ENCODE measurements at regions not wholly inside any gene's neighbourhood (a gene's known extent, or its start where the extent isn't known, plus 50 kb on each side); places are given as distances from the start of the nearest gene placed in this dataset.

DNA sequence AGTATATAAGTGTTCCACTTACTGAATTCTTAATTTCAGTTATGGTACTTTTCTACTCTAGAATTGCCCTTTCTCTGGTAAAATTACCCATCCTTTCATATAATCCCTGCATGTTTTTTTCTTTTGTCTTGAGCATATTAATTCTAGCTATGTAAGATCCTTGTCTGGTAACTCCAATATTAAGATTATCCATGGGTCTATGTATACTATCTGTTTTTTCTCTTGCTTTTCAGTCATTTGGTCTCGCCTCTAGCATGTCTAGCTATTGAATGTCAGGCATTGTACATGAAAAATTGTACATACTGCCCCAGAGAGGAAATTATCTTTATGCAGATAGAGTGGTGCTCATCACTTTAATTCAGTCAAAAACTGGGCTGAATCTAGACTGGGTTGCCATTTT is 50.4 kb upstream of the CALM3 start (continued):
- TF ChIP-seq REST (IDR thresholded peaks at IDR 0.05; ENCODE audit: low read depth, low read length) (no peak), YY1 (IDR thresholded peaks at IDR 0.05; ENCODE audit: low read depth) (no peak), CTCF (IDR thresholded peaks at IDR 0.05) (no peak), GABPA (IDR thresholded peaks at IDR 0.05; ENCODE audit: low read depth) (no peak), FOSL2 (IDR thresholded peaks at IDR 0.05; ENCODE audit: borderline replicate concordance, low read depth) (no peak), TEAD4 (IDR thresholded peaks at IDR 0.05; ENCODE audit: borderline replicate concordance, insufficient read depth) (no peak)

GRCh38 chr19:46551164-46551563 is 50.0 kb upstream of the CALM3 start:
- Histone ChIP-seq H3K9me3 (peaks cover 17% of the 10 kb centered on the region), H3K9me2 (no peaks in the 10 kb centered on the region), H3K79me2 (ENCODE audit: insufficient read depth) (no peaks in the 10 kb centered on the region), H2AFZ (ENCODE audit: low read depth) (no peak overlapping the region), H3K27me3 (ENCODE audit: insufficient read depth) (no peaks in the 10 kb centered on the region), H3K4me3 (ENCODE audit: low read depth in 2 of 2, low read length in 1 of 2) (no peak overlapping the region), H3F3A (replicated peaks; ENCODE audit: insufficient read depth) (no peaks in the 10 kb centered on the region), H3K9ac (no peak overlapping the region), H3K4me2 (no peak overlapping the region), H3K36me3 (replicated peaks in 1 of 2; ENCODE audit: control insufficient read depth in 1 of 2, insufficient read depth in 2 of 2, low read length in 1 of 2) (no peaks in the 10 kb centered on the region), H3K27ac (ENCODE audit: low read depth in 2 of 2, low read length in 1 of 2) (no peak overlapping the region), H4K20me1 (ENCODE audit: insufficient read depth) (no peaks in the 10 kb centered on the region), H3K4me1 (ENCODE audit: control insufficient read depth in 1 of 2, insufficient read depth in 2 of 2, low read depth in 1 of 2, low read length in 1 of 2) (no peaks in the 10 kb centered on the region; a peak in 1 of 4 replicates)
- DNase-seq: no peak
- TF ChIP-seq, protein P1, sequence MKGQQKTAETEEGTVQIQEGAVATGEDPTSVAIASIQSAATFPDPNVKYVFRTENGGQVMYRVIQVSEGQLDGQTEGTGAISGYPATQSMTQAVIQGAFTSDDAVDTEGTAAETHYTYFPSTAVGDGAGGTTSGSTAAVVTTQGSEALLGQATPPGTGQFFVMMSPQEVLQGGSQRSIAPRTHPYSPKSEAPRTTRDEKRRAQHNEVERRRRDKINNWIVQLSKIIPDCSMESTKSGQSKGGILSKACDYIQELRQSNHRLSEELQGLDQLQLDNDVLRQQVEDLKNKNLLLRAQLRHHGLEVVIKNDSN (IDR thresholded peaks at IDR 0.05; ENCODE audit: borderline replicate concordance, low read depth): no peak
- no peak for TF ChIP-seq SMC3 (IDR thresholded peaks at IDR 0.05; ENCODE audit: low read depth, low read length)
- TF ChIP-seq JUND (IDR thresholded peaks at IDR 0.05): no peak
- no peak for TF ChIP-seq MEF2A (IDR thresholded peaks at IDR 0.05; ENCODE audit: borderline replicate concordance, low read depth)
- TF ChIP-seq NRF1 (IDR thresholded peaks at IDR 0.05; ENCODE audit: low read depth, low read length): no peak
- TF ChIP-seq NFIC (IDR thresholded peaks at IDR 0.05; ENCODE audit: borderline replicate concordance): no peak
- no peak for TF ChIP-seq POLR2AphosphoS5 (IDR thresholded peaks at IDR 0.05; ENCODE audit: low read depth, low read length)
- no peak for TF ChIP-seq ELF1 (IDR thresholded peaks at IDR 0.05)
- TF ChIP-seq GABPA (IDR thresholded peaks at IDR 0.05; ENCODE audit: low read depth): no peak
- TF ChIP-seq TEAD4 (IDR thresholded peaks at IDR 0.05; ENCODE audit: borderline replicate concordance, insufficient read depth): no peak
- no peak for TF ChIP-seq FOXJ3 (CRISPR knock-in tag; IDR thresholded peaks at IDR 0.05)
- no peak for TF ChIP-seq CTCF (IDR thresholded peaks at IDR 0.05)
- TF ChIP-seq FOXM1 (IDR thresholded peaks at IDR 0.05; ENCODE audit: low read depth): no peak
- TF ChIP-seq EP300 (IDR thresholded peaks at IDR 0.05; ENCODE audit: borderline replicate concordance in 1 of 2, low read depth in 1 of 2, low read length in 1 of 2): no peak
- TF ChIP-seq, protein P2, sequence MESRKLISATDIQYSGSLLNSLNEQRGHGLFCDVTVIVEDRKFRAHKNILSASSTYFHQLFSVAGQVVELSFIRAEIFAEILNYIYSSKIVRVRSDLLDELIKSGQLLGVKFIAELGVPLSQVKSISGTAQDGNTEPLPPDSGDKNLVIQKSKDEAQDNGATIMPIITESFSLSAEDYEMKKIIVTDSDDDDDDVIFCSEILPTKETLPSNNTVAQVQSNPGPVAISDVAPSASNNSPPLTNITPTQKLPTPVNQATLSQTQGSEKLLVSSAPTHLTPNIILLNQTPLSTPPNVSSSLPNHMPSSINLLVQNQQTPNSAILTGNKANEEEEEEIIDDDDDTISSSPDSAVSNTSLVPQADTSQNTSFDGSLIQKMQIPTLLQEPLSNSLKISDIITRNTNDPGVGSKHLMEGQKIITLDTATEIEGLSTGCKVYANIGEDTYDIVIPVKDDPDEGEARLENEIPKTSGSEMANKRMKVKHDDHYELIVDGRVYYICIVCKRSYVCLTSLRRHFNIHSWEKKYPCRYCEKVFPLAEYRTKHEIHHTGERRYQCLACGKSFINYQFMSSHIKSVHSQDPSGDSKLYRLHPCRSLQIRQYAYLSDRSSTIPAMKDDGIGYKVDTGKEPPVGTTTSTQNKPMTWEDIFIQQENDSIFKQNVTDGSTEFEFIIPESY (IDR thresholded peaks at IDR 0.05; ENCODE audit: borderline replicate concordance, low read depth): no peak
- no peak for TF ChIP-seq RCOR1 (IDR thresholded peaks at IDR 0.05; ENCODE audit: low read length)
- TF ChIP-seq RXRA (IDR thresholded peaks at IDR 0.05; ENCODE audit: borderline replicate concordance, low read depth): no peak
- no peak for TF ChIP-seq RAD21 (IDR thresholded peaks at IDR 0.05; ENCODE audit: low read length)
- TF ChIP-seq YY1 (IDR thresholded peaks at IDR 0.05; ENCODE audit: low read depth): no peak
- ChIA-PET CTCF (interaction anchor here (1.0 to 6.7 kb wide), 5 partner anchors 14 to 36 kb away, joined by 3 to 28 read pairs (median 6); no protein-coding TSS in a partner anchor), POLR2A (no interaction called here)

All from SK-N-SH (cell line).